IPS-NIHi7 (cell line): ENCODE measurements at regions not wholly inside any gene's neighbourhood (a gene's known extent, or its start where the extent isn't known, plus 50 kb on each side); places are given as distances from the start of the nearest gene placed in this dataset.

Source experiments
- DNase-seq: peaks from one replicate; pipeline ENCODE4 v3.0.0; 2012; ENCODE audit warnings: mixed read lengths; ENCODE audit errors: extremely low spot score

GRCh38 chr6:41450581-41450980, 95.6 kb upstream of the FOXP4 start:
- DNase-seq = no peak

GRCh38 chr6:41451039-41451438, 95.1 kb upstream of the FOXP4 start:
- no peak for DNase-seq

DNA sequence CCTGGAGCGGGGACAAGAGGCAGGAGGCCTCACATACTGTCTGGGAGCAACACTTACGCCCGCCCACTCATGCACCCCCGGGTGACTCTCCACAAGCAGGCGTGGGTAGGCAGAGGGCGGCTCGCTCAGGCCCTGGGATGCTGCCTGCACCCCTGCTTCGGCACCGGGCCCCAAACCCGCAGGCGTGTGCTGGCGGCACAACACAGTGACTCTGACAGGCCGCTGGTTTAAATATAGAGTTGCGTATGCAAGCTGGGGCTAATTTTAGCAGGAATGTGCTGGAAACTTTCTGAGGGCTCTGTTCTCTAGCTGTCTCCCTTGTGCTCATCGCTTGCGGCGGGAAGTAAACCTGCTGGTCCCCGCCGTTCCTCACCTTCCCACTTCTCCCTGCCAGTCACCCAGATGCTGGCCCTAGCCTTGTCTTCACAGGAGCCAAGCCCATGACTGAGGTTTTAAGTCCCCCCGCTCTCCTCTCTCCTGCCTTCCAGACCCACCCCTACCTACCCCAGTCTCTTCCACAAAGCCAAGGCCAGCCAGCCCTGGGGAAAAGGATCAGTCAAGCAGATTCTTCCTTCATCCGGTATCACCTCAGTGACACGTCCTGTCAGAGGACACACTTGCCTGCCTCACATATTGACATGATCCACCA, 94.5 kb upstream of the FOXP4 start:
- no peak for DNase-seq

DNA sequence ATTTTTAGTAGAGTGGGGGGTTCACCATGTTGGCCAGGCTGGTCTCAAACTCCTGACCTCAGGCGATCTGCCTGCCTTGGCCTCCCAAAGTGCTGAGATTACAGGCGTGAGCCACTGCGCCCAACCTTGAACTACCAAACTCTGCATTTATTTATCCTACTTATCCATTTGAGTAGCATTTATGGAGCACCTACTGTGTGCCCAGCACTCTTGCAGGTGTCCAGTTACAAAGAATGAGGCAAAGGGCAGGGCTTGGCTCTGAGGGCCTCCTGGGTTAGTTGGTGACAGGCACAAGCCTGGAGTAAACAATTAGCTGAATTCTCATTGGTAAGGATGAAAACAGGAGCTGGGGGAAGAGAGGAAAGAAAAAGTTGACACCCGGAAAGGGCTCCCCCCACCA, 93.4 kb upstream of the FOXP4 start:
- no peak for DNase-seq

- no peak for DNase-seq
Measured at GRCh38 chr6:41453244-41453643, 92.9 kb upstream of the FOXP4 start.

- DNase-seq = no peak
Measured at GRCh38 chr6:41454189-41454789, 91.9 kb upstream of the FOXP4 start.

- no peak for DNase-seq
Measured at GRCh38 chr6:41455410-41455809, 90.8 kb upstream of the FOXP4 start.

- DNase-seq = no peak
Measured at GRCh38 chr6:41455818-41456217, 90.4 kb upstream of the FOXP4 start.

GRCh38 chr6:41457303-41457670, 88.9 kb upstream of the FOXP4 start:
- no peak for DNase-seq

DNA sequence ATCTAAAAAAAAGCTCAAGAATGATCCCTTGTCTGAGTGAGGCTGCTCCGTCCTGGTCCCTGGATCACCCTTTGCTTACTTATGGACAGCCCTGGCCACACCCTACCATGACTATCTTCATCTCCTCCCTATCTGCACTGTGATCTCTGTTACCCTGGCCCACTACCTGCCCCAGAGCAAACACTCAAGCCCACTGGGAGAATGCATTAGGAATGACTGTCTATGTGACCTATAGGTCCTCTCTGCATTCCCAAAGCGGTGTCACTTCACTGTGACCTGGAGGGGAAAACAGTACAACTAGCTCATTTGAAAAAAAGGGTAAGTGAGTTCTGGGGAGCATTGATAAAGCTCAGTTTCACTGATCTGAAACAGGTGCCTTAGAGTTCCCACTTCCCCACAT, 86.4 kb upstream of the FOXP4 start:
- no peak for DNase-seq

- no peak for DNase-seq
Measured at GRCh38 chr6:41460742-41461336, 85.3 kb upstream of the FOXP4 start.

GRCh38 chr6:41462033-41462432, 84.1 kb upstream of the FOXP4 start:
- DNase-seq = no peak

GRCh38 chr6:41463062-41463930, 82.9 kb upstream of the FOXP4 start:
- DNase-seq = no peak

GRCh38 chr6:41464019-41464418, 82.2 kb upstream of the FOXP4 start:
- no peak for DNase-seq

DNA sequence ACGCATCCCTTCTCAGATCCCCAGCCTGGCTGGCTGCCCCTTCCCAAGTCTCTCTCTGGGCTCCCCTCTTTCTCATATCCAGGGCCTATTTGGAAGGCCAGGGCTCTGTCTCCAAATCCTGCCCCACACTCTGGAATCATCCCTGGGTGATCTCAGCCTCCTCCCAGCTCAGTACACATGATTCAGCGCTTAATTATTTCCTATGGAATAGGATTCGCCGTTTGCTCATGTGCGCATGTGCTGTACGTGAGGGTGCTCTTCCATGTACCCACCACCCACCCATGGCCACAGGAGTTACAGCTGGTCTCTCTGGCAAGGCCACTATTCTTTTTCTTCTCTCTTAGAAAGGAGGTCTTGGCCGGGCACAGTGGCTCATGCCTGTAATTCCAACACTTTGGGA, 81.7 kb upstream of the FOXP4 start:
- DNase-seq = no peak

DNA sequence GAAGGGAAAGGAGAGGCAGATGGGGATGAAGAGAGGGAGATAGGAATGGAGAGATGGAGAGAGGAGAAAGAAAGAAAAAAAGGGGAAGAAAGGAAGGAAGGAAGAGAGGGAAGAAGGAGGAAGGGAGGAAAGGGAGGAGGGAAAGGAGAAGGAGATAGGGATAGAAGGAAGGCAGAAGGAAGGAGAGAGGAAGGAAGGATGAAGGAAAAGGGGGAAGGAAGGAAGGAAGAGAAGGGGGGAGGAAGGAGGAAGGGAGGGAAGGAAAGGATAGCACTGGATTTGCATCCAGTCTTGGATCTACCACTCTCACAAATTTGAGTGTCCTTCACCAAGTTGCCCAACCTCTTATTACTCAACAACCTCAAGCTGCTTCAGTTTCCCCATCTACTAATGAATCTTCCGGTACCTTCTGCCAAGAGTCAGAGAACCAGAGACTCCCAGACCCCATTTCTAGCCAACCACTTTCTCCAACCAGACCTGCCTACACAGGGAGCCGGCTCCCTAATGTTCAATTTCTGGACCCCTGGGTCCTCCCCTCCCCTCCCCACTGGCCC, 79.7 kb upstream of the FOXP4 start:
- DNase-seq = no peak

GRCh38 chr6:41467061-41467460, 79.1 kb upstream of the FOXP4 start:
- no peak for DNase-seq

DNA sequence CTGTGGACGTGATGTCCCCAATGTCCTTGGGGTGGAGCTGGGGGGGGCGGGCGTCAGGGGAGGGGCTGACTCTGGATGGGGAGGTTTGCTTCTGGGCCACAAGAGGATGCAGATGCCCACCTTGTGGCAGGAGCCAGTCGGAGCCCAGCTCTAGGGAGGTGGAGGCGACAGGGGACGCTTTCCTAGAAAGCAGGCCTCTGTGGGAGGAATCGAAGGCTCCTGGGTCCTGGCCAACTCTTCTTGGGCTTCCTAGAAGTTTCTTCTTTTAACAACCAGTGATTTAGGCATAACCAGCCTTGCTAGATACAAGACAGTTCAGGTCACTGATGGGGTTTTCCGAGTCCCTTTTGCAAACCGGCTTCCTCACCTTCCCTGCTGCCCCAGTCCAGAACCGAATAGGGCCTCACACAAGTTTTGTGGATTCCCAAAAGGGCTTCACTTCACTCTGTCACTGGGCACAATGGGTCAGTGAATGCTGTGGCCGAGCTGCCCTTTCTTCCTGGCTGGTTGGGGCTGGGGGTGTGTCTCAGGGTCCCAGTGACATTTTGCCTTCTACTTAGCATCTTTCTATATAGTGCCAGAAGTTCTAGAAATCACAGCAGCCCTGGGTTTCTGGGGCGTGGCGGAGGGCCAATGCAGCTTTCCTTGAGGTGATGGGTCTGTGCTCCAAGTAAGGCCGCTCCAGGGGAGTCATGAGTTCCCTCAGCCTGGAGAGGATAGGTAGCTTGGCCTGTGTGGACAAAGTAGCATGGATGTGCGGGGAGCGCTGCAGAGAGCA, 78.4 kb upstream of the FOXP4 start:
- no peak for DNase-seq

DNA sequence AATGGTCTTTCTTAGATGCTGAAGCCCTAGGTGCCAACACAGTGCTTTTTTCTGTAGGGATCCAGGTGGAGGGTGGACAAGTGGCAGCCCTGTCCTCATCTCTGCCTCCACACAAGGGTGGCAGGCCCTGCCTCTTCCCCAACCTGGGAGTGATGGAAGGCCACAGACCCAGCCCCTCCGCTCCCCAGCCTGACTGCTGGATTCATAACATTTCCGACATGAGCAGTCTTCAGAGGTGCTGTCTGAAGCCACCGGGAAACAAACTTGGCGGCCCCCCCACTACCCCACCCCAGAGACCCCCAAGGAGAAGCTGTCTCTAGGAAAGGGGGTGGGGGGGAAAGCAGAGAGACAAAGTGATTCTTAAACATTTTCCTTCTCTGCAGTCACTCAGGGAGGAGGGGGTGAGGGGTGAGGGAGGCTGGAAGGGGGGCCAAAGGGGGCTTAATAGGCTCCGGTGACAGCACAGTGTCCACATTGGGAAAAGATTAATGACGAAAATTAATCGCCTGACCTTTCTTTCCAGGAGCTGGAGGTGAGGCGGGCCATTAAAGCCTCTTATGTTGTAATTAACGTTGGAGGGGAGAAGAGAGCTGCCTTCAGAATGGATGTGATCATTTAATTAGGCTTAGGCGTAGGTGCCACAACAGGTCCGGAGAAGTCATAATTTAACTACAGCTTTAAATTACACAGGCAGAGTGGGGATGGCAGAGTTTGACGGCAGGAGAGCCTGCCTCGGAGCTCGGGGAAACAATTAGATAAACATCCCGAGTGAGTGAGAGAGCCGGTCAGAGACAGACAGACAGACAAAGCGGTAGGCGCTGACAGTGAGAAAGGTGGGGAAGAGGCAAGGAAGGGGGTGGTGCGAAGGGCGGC, 76.8 kb upstream of the FOXP4 start:
- no peak for DNase-seq

GRCh38 chr6:41470029-41470330, 76.2 kb upstream of the FOXP4 start:
- no peak for DNase-seq
